B cell (primary cell): ENCODE measurements at regions not wholly inside any gene's neighbourhood (a gene's known extent, or its start where the extent isn't known, plus 50 kb on each side); places are given as distances from the start of the nearest gene placed in this dataset.

Source experiments
- EZH2 ChIP-seq: IDR thresholded peaks from 2 replicates; pipeline ENCODE4 v1.6.1; 2012; ENCODE audit warnings: borderline replicate concordance, low read depth, mild to moderate bottlenecking, moderate library complexity, low read length; ENCODE audit not compliant: insufficient read depth, poor library complexity, severe bottlenecking
- TF ChIP-seq, protein P1 (sequence below): fragments of 200-600 bp; IDR thresholded peaks from one replicate; pipeline ENCODE4 v1.8.0; 2022; ENCODE audit warnings: antibody characterized with exemption, mild to moderate bottlenecking

DNA sequence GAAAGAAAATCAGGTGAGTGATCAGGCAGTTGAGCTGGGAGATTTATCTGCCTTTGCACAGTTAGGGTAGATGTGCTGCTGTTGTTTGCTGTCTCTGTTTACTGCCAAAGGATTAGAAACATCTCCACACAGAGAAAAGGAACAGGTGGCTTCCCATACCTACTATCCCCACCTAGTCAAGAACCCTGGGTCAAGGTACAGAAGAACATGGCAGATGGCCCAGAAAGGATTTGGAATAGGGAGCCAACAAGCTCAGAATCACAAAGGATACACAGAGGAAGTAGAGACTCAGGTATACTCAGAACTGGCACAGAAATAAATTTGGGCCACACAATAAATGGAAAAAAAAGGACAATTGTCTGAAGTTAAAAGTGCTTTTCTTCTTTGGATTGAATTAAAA, 64.3 kb downstream of the TIGD2 start:
- TF ChIP-seq, protein P1, sequence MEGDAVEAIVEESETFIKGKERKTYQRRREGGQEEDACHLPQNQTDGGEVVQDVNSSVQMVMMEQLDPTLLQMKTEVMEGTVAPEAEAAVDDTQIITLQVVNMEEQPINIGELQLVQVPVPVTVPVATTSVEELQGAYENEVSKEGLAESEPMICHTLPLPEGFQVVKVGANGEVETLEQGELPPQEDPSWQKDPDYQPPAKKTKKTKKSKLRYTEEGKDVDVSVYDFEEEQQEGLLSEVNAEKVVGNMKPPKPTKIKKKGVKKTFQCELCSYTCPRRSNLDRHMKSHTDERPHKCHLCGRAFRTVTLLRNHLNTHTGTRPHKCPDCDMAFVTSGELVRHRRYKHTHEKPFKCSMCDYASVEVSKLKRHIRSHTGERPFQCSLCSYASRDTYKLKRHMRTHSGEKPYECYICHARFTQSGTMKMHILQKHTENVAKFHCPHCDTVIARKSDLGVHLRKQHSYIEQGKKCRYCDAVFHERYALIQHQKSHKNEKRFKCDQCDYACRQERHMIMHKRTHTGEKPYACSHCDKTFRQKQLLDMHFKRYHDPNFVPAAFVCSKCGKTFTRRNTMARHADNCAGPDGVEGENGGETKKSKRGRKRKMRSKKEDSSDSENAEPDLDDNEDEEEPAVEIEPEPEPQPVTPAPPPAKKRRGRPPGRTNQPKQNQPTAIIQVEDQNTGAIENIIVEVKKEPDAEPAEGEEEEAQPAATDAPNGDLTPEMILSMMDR = no peak
- TF ChIP-seq EZH2 = no peak
